ENCODE measurements at regions not wholly inside any gene's neighbourhood (a gene's known extent, or its start where the extent isn't known, plus 50 kb on each side); places are given as distances from the start of the nearest gene placed in this dataset.

DNA sequence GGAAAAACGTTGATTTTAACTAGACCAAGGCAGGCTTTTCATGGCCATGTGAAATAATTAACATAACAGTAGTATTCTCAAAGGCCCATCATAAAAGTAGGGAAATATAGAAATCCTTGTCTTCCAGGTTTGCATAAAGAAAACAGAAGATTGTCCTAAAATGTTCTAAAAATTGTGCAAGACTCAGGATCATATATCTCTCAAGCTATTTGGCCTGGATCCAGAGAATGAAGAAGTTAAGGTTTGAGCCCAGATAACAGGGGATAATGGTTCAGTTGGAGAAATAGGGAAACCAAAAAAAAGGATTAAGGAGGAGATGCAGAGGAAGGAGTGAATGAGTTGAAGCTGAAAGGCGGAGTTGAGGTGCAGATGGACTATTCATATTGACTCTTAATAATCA is 555.5 kb upstream of the NR5A2 start:
- H3K4me1 ChIP-seq: no peaks in the 10 kb centered on the region
- no peaks in the 10 kb centered on the region for H3K27me3 ChIP-seq
- H3K36me3 ChIP-seq: no peaks in the 10 kb centered on the region
- DNase-seq (ENCODE audit: extremely low spot score): no peak
- no peak overlapping the region for H3K27ac ChIP-seq (replicated peaks in 1 of 4)
- H3K9me3 ChIP-seq: no peaks in the 10 kb centered on the region
- 92% methylated on average over 2 of the region's 2 CpGs for WGBS
- TF ChIP-seq POLR2AphosphoS5 (IDR thresholded peaks at IDR 0.05): no peak
- TF ChIP-seq, protein P1, sequence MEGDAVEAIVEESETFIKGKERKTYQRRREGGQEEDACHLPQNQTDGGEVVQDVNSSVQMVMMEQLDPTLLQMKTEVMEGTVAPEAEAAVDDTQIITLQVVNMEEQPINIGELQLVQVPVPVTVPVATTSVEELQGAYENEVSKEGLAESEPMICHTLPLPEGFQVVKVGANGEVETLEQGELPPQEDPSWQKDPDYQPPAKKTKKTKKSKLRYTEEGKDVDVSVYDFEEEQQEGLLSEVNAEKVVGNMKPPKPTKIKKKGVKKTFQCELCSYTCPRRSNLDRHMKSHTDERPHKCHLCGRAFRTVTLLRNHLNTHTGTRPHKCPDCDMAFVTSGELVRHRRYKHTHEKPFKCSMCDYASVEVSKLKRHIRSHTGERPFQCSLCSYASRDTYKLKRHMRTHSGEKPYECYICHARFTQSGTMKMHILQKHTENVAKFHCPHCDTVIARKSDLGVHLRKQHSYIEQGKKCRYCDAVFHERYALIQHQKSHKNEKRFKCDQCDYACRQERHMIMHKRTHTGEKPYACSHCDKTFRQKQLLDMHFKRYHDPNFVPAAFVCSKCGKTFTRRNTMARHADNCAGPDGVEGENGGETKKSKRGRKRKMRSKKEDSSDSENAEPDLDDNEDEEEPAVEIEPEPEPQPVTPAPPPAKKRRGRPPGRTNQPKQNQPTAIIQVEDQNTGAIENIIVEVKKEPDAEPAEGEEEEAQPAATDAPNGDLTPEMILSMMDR (IDR thresholded peaks at IDR 0.05): no peak
- TF ChIP-seq POLR2A (IDR thresholded peaks at IDR 0.05; ENCODE audit: low read depth): no peak
- no peak for TF ChIP-seq EP300 (IDR thresholded peaks at IDR 0.05)
- intact Hi-C loops (cut with DNase I): no loop called here
- H3K4me3 ChIP-seq: no peak overlapping the region

DNA sequence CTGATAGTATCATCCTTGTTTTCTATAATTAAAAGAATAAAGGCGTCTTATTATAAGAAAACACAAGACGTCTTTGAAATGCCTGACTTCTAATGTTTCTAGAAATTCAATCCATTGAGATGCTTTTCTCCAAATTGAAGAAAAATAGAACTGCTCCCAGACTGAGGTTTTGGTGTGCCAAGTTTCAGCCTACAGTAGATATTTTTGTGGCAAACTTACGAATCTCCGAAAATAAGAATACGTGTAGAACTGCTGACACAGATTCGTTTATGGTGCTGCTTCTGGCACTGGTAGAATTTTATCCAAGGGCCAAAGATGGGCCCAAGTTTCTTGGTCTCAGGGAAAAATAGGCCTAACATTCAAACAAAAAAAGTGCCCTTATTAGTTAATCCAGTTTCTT is 554.5 kb upstream of the NR5A2 start:
- Histone ChIP-seq H3K27me3 (no peaks in the 10 kb centered on the region), H3K36me3 (no peaks in the 10 kb centered on the region), H3K9me3 (no peaks in the 10 kb centered on the region), H3K4me3 (no peak overlapping the region), H3K27ac (replicated peaks in 1 of 4) (no peak overlapping the region), H3K4me1 (no peaks in the 10 kb centered on the region)
- TF ChIP-seq EP300 (IDR thresholded peaks at IDR 0.05) (no peak), POLR2A (IDR thresholded peaks at IDR 0.05; ENCODE audit: low read depth) (no peak), POLR2AphosphoS5 (IDR thresholded peaks at IDR 0.05) (no peak)
- TF ChIP-seq, protein P1 (IDR thresholded peaks at IDR 0.05): no peak
- no peak for DNase-seq (ENCODE audit: extremely low spot score)
- 91% methylated on average over 6 of the region's 6 CpGs for WGBS
- intact Hi-C loops (cut with DNase I): no loop called here

DNA sequence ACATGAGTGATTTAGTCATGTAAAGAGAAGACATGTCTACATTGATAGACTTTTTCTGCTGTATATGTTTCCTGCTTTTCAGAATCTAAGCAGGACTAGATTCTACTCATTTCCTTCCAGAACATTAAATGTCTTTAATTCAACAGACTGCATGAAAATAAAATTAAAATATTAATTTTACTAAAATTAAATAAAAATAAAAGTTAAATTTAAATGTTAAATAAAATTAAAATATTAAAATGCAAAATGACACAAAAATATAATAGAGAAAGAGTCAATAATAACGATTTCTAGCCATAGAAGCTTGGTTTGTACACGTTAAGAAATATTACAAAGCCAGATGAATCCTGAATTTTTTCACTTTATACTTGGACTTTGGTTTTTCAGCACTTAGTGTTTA is 552.8 kb upstream of the NR5A2 start:
- H3K36me3 ChIP-seq: no peaks in the 10 kb centered on the region
- no peaks in the 10 kb centered on the region for H3K9me3 ChIP-seq
- H3K27ac ChIP-seq (replicated peaks in 1 of 4): no peak overlapping the region
- H3K4me3 ChIP-seq: no peak overlapping the region
- intact Hi-C loops (cut with DNase I): no loop called here
- H3K27me3 ChIP-seq: no peaks in the 10 kb centered on the region
- DNase-seq (ENCODE audit: extremely low spot score): no peak
- no peak for TF ChIP-seq EP300 (IDR thresholded peaks at IDR 0.05)
- TF ChIP-seq POLR2AphosphoS5 (IDR thresholded peaks at IDR 0.05): no peak
- no peak for TF ChIP-seq POLR2A (IDR thresholded peaks at IDR 0.05; ENCODE audit: low read depth)
- TF ChIP-seq, protein P1 (IDR thresholded peaks at IDR 0.05): no peak
- no peaks in the 10 kb centered on the region for H3K4me1 ChIP-seq
- 84% methylated on average over 2 of the region's 2 CpGs for WGBS

- intact Hi-C loops (cut with DNase I): no loop called here
- Histone ChIP-seq H3K36me3 (no peaks in the 10 kb centered on the region), H3K27me3 (no peaks in the 10 kb centered on the region), H3K9me3 (no peaks in the 10 kb centered on the region), H3K27ac (replicated peaks in 1 of 4) (no peak overlapping the region), H3K4me1 (no peaks in the 10 kb centered on the region), H3K4me3 (no peak overlapping the region)
- no peak for DNase-seq (ENCODE audit: extremely low spot score)
- WGBS: 80% methylated on average over 4 of the region's 4 CpGs
- TF ChIP-seq, protein P1 (IDR thresholded peaks at IDR 0.05): no peak
- TF ChIP-seq POLR2AphosphoS5 (IDR thresholded peaks at IDR 0.05) (no peak), EP300 (IDR thresholded peaks at IDR 0.05) (no peak), POLR2A (IDR thresholded peaks at IDR 0.05; ENCODE audit: low read depth) (no peak)
Observed at GRCh38 chr1:199482426-199482825, 545.1 kb upstream of the NR5A2 start.

DNA sequence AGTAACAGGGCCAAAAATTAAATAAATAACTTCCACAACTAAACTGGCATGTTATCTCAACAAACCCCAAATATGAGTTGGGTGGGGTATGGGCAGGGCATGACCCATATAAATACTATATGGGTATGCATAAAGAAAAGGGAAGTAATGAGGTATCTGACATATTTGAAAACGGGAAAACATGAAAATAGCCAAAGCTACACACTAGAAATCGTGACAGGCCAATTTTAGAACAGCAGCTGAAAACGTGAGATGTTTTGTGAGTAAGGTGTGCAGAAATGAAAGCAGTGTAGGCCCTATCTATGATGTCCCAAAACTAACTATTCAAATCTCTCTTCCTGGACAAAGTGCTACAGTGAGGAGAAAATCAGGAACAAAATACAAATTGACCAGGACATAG is 537.9 kb upstream of the NR5A2 start:
- no peak overlapping the region for H3K27ac ChIP-seq (replicated peaks in 1 of 4)
- TF ChIP-seq POLR2A (IDR thresholded peaks at IDR 0.05; ENCODE audit: low read depth) (no peak), POLR2AphosphoS5 (IDR thresholded peaks at IDR 0.05) (no peak), EP300 (IDR thresholded peaks at IDR 0.05) (no peak)
- TF ChIP-seq, protein P1 (IDR thresholded peaks at IDR 0.05): no peak
- no peak for DNase-seq (ENCODE audit: extremely low spot score)
- H3K27me3 ChIP-seq: no peaks in the 10 kb centered on the region
- H3K36me3 ChIP-seq: no peaks in the 10 kb centered on the region
- no peaks in the 10 kb centered on the region for H3K4me1 ChIP-seq
- peaks cover 0 to 14% (median 8%) of the 10 kb centered on the region in 4 donors for H3K9me3 ChIP-seq
- 79% methylated on average over 3 of the region's 3 CpGs for WGBS
- no peak overlapping the region for H3K4me3 ChIP-seq
- intact Hi-C loops (cut with DNase I): no loop called here
